SK-N-SH treated with all-trans-retinoic acid at 6 μM for 48 hours (cell line): ENCODE measurements at regions not wholly inside any gene's neighbourhood (a gene's known extent, or its start where the extent isn't known, plus 50 kb on each side); places are given as distances from the start of the nearest gene placed in this dataset.

Experiments
- ATAC-seq: fragments of 200-7000 bp; cut with Tn5 transposase; 3 replicates; pipeline ENCODE4 v1.9.1; 2020; ENCODE audit warnings: mild to moderate bottlenecking, moderate library complexity
- ARNTL ChIP-seq: fragments of 450-650 bp; formaldehyde crosslinking; IDR thresholded peaks from 2 replicates; pipeline ENCODE4 v1.5.0; 2020; ENCODE audit warnings: low read depth, mild to moderate bottlenecking, moderate library complexity, borderline replicate concordance
- BACH2 ChIP-seq: fragments of 250-450 bp; sonication (Bioruptor Pico); IDR thresholded peaks from 2 replicates; pipeline ENCODE4 v1.9.0; 2021; ENCODE audit warnings: mild to moderate bottlenecking, borderline replicate concordance
- CSDC2 ChIP-seq: fragments of 250-450 bp; sonication (Bioruptor Pico); IDR thresholded peaks from 2 replicates; pipeline ENCODE4 v1.5.0; 2020; ENCODE audit warnings: mild to moderate bottlenecking, moderate library complexity
- ESRRG ChIP-seq: fragments of 250-450 bp; sonication (Bioruptor Pico); IDR thresholded peaks from 2 replicates; pipeline ENCODE4 v1.6.1; 2021; ENCODE audit warnings: mild to moderate bottlenecking
- GLIS3 ChIP-seq: fragments of 250-450 bp; sonication (Bioruptor Pico); IDR thresholded peaks from 2 replicates; pipeline ENCODE4 v1.5.0; 2020; ENCODE audit warnings: mild to moderate bottlenecking, moderate library complexity
- ISL1 ChIP-seq: fragments of 250-450 bp; sonication (Bioruptor Pico); IDR thresholded peaks from 2 replicates; pipeline ENCODE4 v2.1.2; 2022; ENCODE audit warnings: mild to moderate bottlenecking, moderate library complexity
- OSR1 ChIP-seq: fragments of 250-450 bp; sonication (Bioruptor Pico); IDR thresholded peaks from 2 replicates; pipeline ENCODE4 v1.8.0; 2022; ENCODE audit warnings: moderate library complexity, mild to moderate bottlenecking, inconsistent platforms
- PATZ1 ChIP-seq: fragments of 250-450 bp; sonication (Bioruptor Pico); IDR thresholded peaks from 2 replicates; pipeline ENCODE4 v1.8.0; 2020; ENCODE audit warnings: mild to moderate bottlenecking, moderate library complexity, borderline replicate concordance
- POU6F1 ChIP-seq: fragments of 250-450 bp; sonication (Bioruptor Pico); IDR thresholded peaks from 2 replicates; pipeline ENCODE4 v1.8.0; 2021; ENCODE audit warnings: low read depth, mild to moderate bottlenecking, moderate library complexity, borderline replicate concordance
- PPARA ChIP-seq: fragments of 250-450 bp; sonication (Bioruptor Pico); IDR thresholded peaks from 2 replicates; pipeline ENCODE4 v1.5.0; 2020; ENCODE audit warnings: mild to moderate bottlenecking, borderline replicate concordance
- SNAI2 ChIP-seq: fragments of 250-450 bp; sonication (Bioruptor Pico); IDR thresholded peaks from 2 replicates; pipeline ENCODE4 v1.5.0; 2020; ENCODE audit warnings: mild to moderate bottlenecking, moderate library complexity
- TCF4 ChIP-seq: fragments of 250-450 bp; sonication (Bioruptor Pico); IDR thresholded peaks from 2 replicates; pipeline ENCODE4 v1.8.0; 2021; ENCODE audit warnings: mild to moderate bottlenecking, moderate library complexity, borderline replicate concordance
- TOX ChIP-seq: fragments of 250-450 bp; sonication (Bioruptor Pico); IDR thresholded peaks from 2 replicates; pipeline ENCODE4 v1.8.0; 2021; ENCODE audit warnings: mild to moderate bottlenecking, moderate library complexity, borderline replicate concordance
- ZC3H10 ChIP-seq: fragments of 250-450 bp; sonication (Bioruptor Pico); IDR thresholded peaks from 2 replicates; pipeline ENCODE4 v1.5.1; 2021; ENCODE audit warnings: mild to moderate bottlenecking, moderate library complexity
- ZNF70 ChIP-seq: fragments of 450-650 bp; formaldehyde crosslinking; IDR thresholded peaks from 2 replicates; pipeline ENCODE4 v1.5.0; 2020; ENCODE audit warnings: mild to moderate bottlenecking, moderate library complexity
- TF ChIP-seq, protein P1 (sequence below): fragments of 250-450 bp; sonication (Bioruptor Pico); IDR thresholded peaks from 2 replicates; pipeline ENCODE4 v1.5.1; 2020; ENCODE audit warnings: low read depth, mild to moderate bottlenecking, moderate library complexity
- TF ChIP-seq, protein P2 (sequence below): fragments of 250-450 bp; sonication (Bioruptor Pico); IDR thresholded peaks from 2 replicates; pipeline ENCODE4 v1.5.1; 2021; ENCODE audit warnings: mild to moderate bottlenecking, moderate library complexity
- TF ChIP-seq, protein P3 (sequence below): fragments of 250-450 bp; sonication (Bioruptor Pico); IDR thresholded peaks from 2 replicates; pipeline ENCODE4 v1.5.0; 2020; ENCODE audit warnings: mild to moderate bottlenecking, moderate library complexity

GRCh38 chr2:83943265-83943664 is 515.8 kb downstream of the SUCLG1 start:
- ATAC-seq: no peak
- TF ChIP-seq, protein P1, sequence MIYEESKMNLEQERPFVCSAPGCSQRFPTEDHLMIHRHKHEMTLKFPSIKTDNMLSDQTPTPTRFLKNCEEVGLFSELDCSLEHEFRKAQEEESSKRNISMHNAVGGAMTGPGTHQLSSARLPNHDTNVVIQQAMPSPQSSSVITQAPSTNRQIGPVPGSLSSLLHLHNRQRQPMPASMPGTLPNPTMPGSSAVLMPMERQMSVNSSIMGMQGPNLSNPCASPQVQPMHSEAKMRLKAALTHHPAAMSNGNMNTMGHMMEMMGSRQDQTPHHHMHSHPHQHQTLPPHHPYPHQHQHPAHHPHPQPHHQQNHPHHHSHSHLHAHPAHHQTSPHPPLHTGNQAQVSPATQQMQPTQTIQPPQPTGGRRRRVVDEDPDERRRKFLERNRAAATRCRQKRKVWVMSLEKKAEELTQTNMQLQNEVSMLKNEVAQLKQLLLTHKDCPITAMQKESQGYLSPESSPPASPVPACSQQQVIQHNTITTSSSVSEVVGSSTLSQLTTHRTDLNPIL: no peak
- no peak for TF ChIP-seq SNAI2 (CRISPR knock-in tag)
- TF ChIP-seq TOX (CRISPR knock-in tag): no peak
- TF ChIP-seq TCF4: no peak
- no peak for TF ChIP-seq ISL1 (CRISPR knock-in tag)
- TF ChIP-seq PATZ1: no peak
- TF ChIP-seq ARNTL (CRISPR knock-in tag): no peak

DNA sequence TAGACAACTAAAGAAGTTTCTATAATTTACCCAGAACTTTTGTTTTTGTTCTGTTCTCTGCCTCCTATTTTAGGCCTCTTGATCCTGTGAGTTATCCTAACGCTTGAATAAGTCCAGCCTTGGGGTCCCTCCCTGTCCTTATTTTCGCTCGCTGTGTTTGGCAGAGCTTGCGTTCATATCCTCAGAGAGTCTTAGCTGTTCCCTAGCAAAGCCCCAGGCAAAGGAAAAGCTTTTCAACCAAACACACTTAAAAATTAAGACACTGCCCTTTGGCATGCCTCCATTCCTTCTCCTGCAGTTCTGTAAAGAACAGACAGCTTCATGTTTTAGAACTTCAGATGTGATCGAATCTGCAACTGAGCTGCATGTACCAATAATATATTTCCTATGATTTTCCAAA is 517.2 kb downstream of the SUCLG1 start:
- TF ChIP-seq, protein P2, sequence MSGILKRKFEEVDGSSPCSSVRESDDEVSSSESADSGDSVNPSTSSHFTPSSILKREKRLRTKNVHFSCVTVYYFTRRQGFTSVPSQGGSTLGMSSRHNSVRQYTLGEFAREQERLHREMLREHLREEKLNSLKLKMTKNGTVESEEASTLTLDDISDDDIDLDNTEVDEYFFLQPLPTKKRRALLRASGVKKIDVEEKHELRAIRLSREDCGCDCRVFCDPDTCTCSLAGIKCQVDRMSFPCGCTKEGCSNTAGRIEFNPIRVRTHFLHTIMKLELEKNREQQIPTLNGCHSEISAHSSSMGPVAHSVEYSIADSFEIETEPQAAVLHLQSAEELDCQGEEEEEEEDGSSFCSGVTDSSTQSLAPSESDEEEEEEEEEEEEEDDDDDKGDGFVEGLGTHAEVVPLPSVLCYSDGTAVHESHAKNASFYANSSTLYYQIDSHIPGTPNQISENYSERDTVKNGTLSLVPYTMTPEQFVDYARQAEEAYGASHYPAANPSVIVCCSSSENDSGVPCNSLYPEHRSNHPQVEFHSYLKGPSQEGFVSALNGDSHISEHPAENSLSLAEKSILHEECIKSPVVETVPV (CRISPR knock-in tag): no peak
- TF ChIP-seq BACH2 (CRISPR knock-in tag): no peak
- no peak for TF ChIP-seq GLIS3 (CRISPR knock-in tag)
- no peak for TF ChIP-seq ARNTL (CRISPR knock-in tag)
- TF ChIP-seq ESRRG: no peak
- no peak for TF ChIP-seq ISL1 (CRISPR knock-in tag)
- TF ChIP-seq, protein P3, sequence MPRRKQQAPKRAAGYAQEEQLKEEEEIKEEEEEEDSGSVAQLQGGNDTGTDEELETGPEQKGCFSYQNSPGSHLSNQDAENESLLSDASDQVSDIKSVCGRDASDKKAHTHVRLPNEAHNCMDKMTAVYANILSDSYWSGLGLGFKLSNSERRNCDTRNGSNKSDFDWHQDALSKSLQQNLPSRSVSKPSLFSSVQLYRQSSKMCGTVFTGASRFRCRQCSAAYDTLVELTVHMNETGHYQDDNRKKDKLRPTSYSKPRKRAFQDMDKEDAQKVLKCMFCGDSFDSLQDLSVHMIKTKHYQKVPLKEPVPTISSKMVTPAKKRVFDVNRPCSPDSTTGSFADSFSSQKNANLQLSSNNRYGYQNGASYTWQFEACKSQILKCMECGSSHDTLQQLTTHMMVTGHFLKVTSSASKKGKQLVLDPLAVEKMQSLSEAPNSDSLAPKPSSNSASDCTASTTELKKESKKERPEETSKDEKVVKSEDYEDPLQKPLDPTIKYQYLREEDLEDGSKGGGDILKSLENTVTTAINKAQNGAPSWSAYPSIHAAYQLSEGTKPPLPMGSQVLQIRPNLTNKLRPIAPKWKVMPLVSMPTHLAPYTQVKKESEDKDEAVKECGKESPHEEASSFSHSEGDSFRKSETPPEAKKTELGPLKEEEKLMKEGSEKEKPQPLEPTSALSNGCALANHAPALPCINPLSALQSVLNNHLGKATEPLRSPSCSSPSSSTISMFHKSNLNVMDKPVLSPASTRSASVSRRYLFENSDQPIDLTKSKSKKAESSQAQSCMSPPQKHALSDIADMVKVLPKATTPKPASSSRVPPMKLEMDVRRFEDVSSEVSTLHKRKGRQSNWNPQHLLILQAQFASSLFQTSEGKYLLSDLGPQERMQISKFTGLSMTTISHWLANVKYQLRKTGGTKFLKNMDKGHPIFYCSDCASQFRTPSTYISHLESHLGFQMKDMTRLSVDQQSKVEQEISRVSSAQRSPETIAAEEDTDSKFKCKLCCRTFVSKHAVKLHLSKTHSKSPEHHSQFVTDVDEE (CRISPR knock-in tag): no peak
- no peak for TF ChIP-seq PPARA (CRISPR knock-in tag)
- no peak for TF ChIP-seq OSR1
- no peak for TF ChIP-seq ZC3H10
- no peak for TF ChIP-seq ZNF70 (CRISPR knock-in tag)
- TF ChIP-seq TOX (CRISPR knock-in tag): no peak
- ATAC-seq: no peak

DNA sequence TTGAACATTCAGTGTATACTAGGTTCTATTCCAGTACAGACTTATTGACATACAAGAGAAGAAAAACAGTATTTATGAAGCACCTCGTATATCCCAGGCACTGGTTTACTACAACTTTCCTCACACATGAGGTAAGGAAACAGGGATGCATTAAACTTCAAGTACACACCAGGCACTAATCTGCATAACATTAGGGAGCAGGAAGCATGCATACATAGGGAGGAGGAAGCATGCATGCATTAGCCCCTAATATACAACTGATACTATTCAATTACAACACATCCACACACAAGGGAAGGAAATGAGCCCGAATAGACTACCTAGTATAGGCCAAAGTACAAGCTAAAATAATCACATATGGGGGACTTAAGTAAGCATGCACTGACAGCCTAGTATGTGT is 525.3 kb downstream of the SUCLG1 start:
- ATAC-seq: no peak
- no peak for TF ChIP-seq ISL1 (CRISPR knock-in tag)
- TF ChIP-seq ZC3H10: no peak
- TF ChIP-seq PPARA (CRISPR knock-in tag): no peak
- TF ChIP-seq POU6F1 (CRISPR knock-in tag): no peak
- TF ChIP-seq, protein P2 (CRISPR knock-in tag): no peak
- TF ChIP-seq SNAI2 (CRISPR knock-in tag): no peak
- no peak for TF ChIP-seq ZNF70 (CRISPR knock-in tag)
- TF ChIP-seq GLIS3 (CRISPR knock-in tag): no peak
- TF ChIP-seq, all 23 proteins: peak for 0

GRCh38 chr2:83923531-83923930 is 535.5 kb downstream of the SUCLG1 start:
- ATAC-seq: no peak
- TF ChIP-seq CSDC2 (CRISPR knock-in tag) (no peak), BACH2 (CRISPR knock-in tag) (no peak), ISL1 (CRISPR knock-in tag) (no peak), ZNF70 (CRISPR knock-in tag) (no peak), SNAI2 (CRISPR knock-in tag) (no peak), PATZ1 (no peak), ZC3H10 (no peak), ARNTL (CRISPR knock-in tag) (no peak), GLIS3 (CRISPR knock-in tag) (no peak)
- TF ChIP-seq, protein P2 (CRISPR knock-in tag): no peak
- TF ChIP-seq, protein P1: no peak
